ENCODE measurements at regions not wholly inside any gene's neighbourhood (a gene's known extent, or its start where the extent isn't known, plus 50 kb on each side); places are given as distances from the start of the nearest gene placed in this dataset.
"Not testable (repeated sequence)": the region's sequence is repeated elsewhere in the genome, so short reads cannot be mapped to it uniquely, and the experiment has no call there.

DNA sequence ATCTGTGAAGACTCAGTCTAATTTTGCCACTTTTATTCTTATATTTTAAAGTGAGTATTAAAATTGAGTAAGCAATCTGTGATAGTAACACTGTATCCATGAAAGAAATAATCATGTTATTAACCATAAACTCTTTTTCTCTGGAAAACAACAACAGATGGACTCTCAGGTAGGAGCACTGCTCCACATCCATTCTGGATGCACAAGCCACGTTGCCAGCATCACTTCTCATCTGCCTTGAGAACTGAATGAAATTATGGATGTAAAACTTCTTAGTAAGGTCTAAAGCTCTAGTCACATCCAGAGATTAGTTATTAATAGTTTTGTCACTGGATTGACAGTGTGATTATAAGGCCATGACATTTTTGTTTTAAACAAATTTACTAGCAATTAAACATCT lies 489.1 kb upstream of the SYT1 start:
- no peak for TF ChIP-seq CTCF (IDR thresholded peaks at IDR 0.05; ENCODE audit: low read depth, low read length)

GRCh38 chr12:78376257-78376656 lies 488.3 kb upstream of the SYT1 start:
- no peak for TF ChIP-seq CTCF (IDR thresholded peaks at IDR 0.05; ENCODE audit: low read depth, low read length)
- no peak for DNase-seq (ENCODE audit: extremely low read depth, low read depth)

More for the DNA sequence above, 489.1 kb upstream of the SYT1 start:
- DNase-seq (ENCODE audit: extremely low read depth, low read depth) = no peak

GRCh38 chr12:78379065-78379464 lies 485.5 kb upstream of the SYT1 start:
- DNase-seq (ENCODE audit: extremely low read depth, low read depth) = not testable (repeated sequence)

- no peak for TF ChIP-seq CTCF (IDR thresholded peaks at IDR 0.05; ENCODE audit: low read depth, low read length)
Measured at GRCh38 chr12:78383414-78383813, 481.2 kb upstream of the SYT1 start.

DNA sequence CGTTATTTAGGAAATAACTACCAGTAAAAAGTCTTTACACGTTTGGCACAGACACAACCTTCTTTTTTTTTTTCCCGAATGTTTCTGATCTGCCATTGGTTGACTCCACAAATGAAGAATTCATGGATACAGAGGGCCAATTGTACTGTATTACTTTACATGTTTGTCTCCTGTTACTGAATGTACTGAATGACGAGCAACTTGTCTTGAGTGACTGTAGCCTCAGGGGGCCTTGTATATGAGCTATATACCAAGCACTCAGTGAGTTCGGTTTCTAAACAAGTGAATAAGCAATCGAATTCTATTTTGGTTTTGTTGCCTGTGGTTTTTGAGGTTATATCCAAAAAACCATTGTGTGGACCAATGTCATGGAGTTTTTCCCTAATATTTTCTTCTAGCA lies 480.0 kb upstream of the SYT1 start:
- no peak for DNase-seq (ENCODE audit: extremely low read depth, low read depth)
- no peak for TF ChIP-seq CTCF (IDR thresholded peaks at IDR 0.05; ENCODE audit: low read depth, low read length)

More at GRCh38 chr12:78383414-78383813, 481.2 kb upstream of the SYT1 start:
- DNase-seq (ENCODE audit: extremely low read depth, low read depth) = no peak

DNA sequence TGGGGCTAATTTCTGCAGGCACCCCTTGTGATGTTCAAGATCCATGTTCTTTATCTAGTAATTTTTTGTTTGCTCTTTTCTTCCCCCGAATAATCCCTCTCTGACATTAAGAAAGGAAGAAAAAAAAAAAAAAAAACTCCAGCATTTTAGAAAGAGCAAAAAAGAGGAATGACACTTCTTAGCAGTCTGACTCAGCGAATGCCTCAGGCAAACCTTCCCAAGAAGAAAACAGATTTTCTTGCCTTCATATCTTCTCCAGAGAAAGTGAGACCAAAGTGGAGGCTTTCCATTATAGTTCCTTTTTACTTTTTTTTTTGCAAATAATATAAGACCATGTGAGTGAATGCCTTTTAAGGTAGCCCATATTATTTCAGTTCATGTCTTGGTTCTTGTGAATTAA lies 479.0 kb upstream of the SYT1 start:
- TF ChIP-seq CTCF (IDR thresholded peaks at IDR 0.05; ENCODE audit: low read depth, low read length) = no peak
- DNase-seq (ENCODE audit: extremely low read depth, low read depth) = no peak

DNA sequence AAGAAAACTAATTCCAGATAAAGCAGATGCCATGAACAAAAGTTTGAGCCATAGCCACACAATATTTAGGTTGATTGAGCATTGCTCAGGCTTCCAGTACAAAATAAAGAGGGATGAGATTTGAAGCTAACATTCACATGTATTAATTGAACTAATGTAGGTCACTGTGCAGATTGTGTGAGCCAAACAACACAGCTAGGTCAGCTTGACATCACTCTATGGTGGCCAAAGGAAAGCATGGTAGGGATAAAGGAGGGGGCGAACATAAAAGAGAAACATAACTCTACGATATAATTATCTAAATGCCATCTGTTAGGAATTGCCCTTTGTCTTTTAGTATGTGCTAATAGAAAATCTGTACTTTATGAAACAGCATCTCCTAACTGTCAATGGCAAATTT lies 477.7 kb upstream of the SYT1 start:
- no peak for DNase-seq (ENCODE audit: extremely low read depth, low read depth)
- TF ChIP-seq CTCF (IDR thresholded peaks at IDR 0.05; ENCODE audit: low read depth, low read length) = no peak

DNA sequence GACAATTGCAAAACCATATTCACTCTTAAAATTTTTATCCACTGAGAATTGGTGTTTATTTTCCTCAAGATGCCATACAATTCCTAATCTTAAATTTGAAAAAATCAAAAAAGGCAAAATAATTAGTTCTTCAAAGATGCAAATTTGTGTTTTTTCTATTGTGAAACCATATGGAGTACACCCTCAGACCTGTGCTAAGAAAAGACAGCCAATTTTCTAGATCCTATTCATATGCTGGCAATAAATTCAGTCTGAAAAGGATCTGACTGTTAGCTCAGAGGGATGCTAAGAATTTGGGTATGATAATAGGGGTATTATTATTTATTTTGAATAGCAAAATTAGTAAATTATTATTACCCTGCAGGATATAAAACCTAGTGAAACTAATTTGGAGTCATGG lies 476.9 kb upstream of the SYT1 start:
- TF ChIP-seq CTCF (IDR thresholded peaks at IDR 0.05; ENCODE audit: low read depth, low read length) = no peak
- DNase-seq (ENCODE audit: extremely low read depth, low read depth) = no peak
